ENCODE measurements at regions not wholly inside any gene's neighbourhood (a gene's known extent, or its start where the extent isn't known, plus 50 kb on each side); places are given as distances from the start of the nearest gene placed in this dataset.

- DNase-seq (ENCODE audit: low spot score) (no peak), ATAC-seq (no peak)
- Mint-ChIP-seq H3K27me3 (ENCODE audit: low read depth) (peaks cover 3% of the 10 kb centered on the region; the same call in 1 of the 2 replicates), H3K4me1 (peaks cover 14% of the 10 kb centered on the region), H3K9me3 (peaks cover 7% of the 10 kb centered on the region), H3K4me3 (no peak overlapping the region), H3K27ac (no peak overlapping the region), H3K36me3 (peaks cover 6% of the 10 kb centered on the region)
- ChIA-PET CTCF (interaction anchor here (1.2 to 1.4 kb wide), 2 partner anchors 17 to 318 kb away, joined by 3 to 8 read pairs; no protein-coding TSS in a partner anchor), POLR2A (no interaction called here)
- TF ChIP-seq, protein P1, sequence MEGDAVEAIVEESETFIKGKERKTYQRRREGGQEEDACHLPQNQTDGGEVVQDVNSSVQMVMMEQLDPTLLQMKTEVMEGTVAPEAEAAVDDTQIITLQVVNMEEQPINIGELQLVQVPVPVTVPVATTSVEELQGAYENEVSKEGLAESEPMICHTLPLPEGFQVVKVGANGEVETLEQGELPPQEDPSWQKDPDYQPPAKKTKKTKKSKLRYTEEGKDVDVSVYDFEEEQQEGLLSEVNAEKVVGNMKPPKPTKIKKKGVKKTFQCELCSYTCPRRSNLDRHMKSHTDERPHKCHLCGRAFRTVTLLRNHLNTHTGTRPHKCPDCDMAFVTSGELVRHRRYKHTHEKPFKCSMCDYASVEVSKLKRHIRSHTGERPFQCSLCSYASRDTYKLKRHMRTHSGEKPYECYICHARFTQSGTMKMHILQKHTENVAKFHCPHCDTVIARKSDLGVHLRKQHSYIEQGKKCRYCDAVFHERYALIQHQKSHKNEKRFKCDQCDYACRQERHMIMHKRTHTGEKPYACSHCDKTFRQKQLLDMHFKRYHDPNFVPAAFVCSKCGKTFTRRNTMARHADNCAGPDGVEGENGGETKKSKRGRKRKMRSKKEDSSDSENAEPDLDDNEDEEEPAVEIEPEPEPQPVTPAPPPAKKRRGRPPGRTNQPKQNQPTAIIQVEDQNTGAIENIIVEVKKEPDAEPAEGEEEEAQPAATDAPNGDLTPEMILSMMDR (IDR thresholded peaks at IDR 0.05) = no peak
- TF ChIP-seq MAX (CRISPR knock-in tag; IDR thresholded peaks at IDR 0.05) (no peak), ERG (CRISPR knock-in tag; IDR thresholded peaks at IDR 0.05) (no peak), ATF2 (CRISPR knock-in tag; IDR thresholded peaks at IDR 0.05; ENCODE audit: borderline replicate concordance, low read depth) (no peak), CBFB (CRISPR knock-in tag; IDR thresholded peaks at IDR 0.05; ENCODE audit: low read depth) (no peak), PRRX2 (CRISPR knock-in tag; IDR thresholded peaks at IDR 0.05) (no peak), EMX1 (CRISPR knock-in tag; IDR thresholded peaks at IDR 0.05) (no peak), RORB (CRISPR knock-in tag; IDR thresholded peaks at IDR 0.05) (no peak), IRF2 (CRISPR knock-in tag; IDR thresholded peaks at IDR 0.05; ENCODE audit: borderline replicate concordance, low read depth) (no peak), FOXP1 (CRISPR knock-in tag; IDR thresholded peaks at IDR 0.05; ENCODE audit: borderline replicate concordance) (no peak), MXD4 (CRISPR knock-in tag; IDR thresholded peaks at IDR 0.05; ENCODE audit: borderline replicate concordance) (no peak), ZNF281 (CRISPR knock-in tag; IDR thresholded peaks at IDR 0.05) (no peak), MYBL2 (CRISPR knock-in tag; IDR thresholded peaks at IDR 0.05) (no peak), ETV6 (CRISPR knock-in tag; IDR thresholded peaks at IDR 0.05) (no peak), GABPB1 (CRISPR knock-in tag; IDR thresholded peaks at IDR 0.05) (no peak)
- TF ChIP-seq, protein P2, sequence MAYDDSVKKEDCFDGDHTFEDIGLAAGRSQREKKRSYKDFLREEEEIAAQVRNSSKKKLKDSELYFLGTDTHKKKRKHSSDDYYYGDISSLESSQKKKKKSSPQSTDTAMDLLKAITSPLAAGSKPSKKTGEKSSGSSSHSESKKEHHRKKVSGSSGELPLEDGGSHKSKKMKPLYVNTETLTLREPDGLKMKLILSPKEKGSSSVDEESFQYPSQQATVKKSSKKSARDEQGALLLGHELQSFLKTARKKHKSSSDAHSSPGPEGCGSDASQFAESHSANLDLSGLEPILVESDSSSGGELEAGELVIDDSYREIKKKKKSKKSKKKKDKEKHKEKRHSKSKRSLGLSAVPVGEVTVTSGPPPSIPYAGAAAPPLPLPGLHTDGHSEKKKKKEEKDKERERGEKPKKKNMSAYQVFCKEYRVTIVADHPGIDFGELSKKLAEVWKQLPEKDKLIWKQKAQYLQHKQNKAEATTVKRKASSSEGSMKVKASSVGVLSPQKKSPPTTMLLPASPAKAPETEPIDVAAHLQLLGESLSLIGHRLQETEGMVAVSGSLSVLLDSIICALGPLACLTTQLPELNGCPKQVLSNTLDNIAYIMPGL (CRISPR knock-in tag; IDR thresholded peaks at IDR 0.05) = no peak
- TF ChIP-seq, protein P3, sequence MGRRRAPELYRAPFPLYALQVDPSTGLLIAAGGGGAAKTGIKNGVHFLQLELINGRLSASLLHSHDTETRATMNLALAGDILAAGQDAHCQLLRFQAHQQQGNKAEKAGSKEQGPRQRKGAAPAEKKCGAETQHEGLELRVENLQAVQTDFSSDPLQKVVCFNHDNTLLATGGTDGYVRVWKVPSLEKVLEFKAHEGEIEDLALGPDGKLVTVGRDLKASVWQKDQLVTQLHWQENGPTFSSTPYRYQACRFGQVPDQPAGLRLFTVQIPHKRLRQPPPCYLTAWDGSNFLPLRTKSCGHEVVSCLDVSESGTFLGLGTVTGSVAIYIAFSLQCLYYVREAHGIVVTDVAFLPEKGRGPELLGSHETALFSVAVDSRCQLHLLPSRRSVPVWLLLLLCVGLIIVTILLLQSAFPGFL (CRISPR knock-in tag; IDR thresholded peaks at IDR 0.05; ENCODE audit: borderline replicate concordance) = no peak
- TF ChIP-seq, protein P4, sequence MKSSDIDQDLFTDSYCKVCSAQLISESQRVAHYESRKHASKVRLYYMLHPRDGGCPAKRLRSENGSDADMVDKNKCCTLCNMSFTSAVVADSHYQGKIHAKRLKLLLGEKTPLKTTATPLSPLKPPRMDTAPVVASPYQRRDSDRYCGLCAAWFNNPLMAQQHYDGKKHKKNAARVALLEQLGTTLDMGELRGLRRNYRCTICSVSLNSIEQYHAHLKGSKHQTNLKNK (CRISPR knock-in tag; IDR thresholded peaks at IDR 0.05) = no peak
- TF ChIP-seq, protein P5, sequence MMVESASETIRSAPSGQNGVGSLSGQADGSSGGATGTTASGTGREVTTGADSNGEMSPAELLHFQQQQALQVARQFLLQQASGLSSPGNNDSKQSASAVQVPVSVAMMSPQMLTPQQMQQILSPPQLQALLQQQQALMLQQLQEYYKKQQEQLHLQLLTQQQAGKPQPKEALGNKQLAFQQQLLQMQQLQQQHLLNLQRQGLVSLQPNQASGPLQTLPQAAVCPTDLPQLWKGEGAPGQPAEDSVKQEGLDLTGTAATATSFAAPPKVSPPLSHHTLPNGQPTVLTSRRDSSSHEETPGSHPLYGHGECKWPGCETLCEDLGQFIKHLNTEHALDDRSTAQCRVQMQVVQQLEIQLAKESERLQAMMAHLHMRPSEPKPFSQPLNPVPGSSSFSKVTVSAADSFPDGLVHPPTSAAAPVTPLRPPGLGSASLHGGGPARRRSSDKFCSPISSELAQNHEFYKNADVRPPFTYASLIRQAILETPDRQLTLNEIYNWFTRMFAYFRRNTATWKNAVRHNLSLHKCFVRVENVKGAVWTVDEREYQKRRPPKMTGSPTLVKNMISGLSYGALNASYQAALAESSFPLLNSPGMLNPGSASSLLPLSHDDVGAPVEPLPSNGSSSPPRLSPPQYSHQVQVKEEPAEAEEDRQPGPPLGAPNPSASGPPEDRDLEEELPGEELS (CRISPR knock-in tag; IDR thresholded peaks at IDR 0.05) = no peak
- TF ChIP-seq, protein P6, sequence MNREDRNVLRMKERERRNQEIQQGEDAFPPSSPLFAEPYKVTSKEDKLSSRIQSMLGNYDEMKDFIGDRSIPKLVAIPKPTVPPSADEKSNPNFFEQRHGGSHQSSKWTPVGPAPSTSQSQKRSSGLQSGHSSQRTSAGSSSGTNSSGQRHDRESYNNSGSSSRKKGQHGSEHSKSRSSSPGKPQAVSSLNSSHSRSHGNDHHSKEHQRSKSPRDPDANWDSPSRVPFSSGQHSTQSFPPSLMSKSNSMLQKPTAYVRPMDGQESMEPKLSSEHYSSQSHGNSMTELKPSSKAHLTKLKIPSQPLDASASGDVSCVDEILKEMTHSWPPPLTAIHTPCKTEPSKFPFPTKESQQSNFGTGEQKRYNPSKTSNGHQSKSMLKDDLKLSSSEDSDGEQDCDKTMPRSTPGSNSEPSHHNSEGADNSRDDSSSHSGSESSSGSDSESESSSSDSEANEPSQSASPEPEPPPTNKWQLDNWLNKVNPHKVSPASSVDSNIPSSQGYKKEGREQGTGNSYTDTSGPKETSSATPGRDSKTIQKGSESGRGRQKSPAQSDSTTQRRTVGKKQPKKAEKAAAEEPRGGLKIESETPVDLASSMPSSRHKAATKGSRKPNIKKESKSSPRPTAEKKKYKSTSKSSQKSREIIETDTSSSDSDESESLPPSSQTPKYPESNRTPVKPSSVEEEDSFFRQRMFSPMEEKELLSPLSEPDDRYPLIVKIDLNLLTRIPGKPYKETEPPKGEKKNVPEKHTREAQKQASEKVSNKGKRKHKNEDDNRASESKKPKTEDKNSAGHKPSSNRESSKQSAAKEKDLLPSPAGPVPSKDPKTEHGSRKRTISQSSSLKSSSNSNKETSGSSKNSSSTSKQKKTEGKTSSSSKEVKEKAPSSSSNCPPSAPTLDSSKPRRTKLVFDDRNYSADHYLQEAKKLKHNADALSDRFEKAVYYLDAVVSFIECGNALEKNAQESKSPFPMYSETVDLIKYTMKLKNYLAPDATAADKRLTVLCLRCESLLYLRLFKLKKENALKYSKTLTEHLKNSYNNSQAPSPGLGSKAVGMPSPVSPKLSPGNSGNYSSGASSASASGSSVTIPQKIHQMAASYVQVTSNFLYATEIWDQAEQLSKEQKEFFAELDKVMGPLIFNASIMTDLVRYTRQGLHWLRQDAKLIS (CRISPR knock-in tag; IDR thresholded peaks at IDR 0.05; ENCODE audit: borderline replicate concordance) = no peak
Observed at GRCh38 chr1:244209955-244210354, 158.9 kb downstream of the ZBTB18 start.
